AG09319 (cell line): ENCODE measurements at regions not wholly inside any gene's neighbourhood (a gene's known extent, or its start where the extent isn't known, plus 50 kb on each side); places are given as distances from the start of the nearest gene placed in this dataset.
"Not testable (repeated sequence)": the region's sequence is repeated elsewhere in the genome, so short reads cannot be mapped to it uniquely, and the experiment has no call there.

Source experiments
- DNase-seq: peaks from one replicate; pipeline ENCODE4 v3.0.0-alpha.2; 2010; ENCODE audit warnings: low read depth; ENCODE audit errors: extremely low read depth
- CTCF ChIP-seq: IDR thresholded peaks from 2 replicates; pipeline ENCODE4 v1.5.1; 2011; ENCODE audit warnings: low read depth, mild to moderate bottlenecking, inconsistent platforms, low read length, moderate library complexity

GRCh38 chrX:45806410-45807121 lies 605.9 kb upstream of the DIPK2B start:
- DNase-seq = peak; percentile 75
- TF ChIP-seq CTCF = no peak

GRCh38 chrX:45804276-45804675 lies 603.6 kb upstream of the DIPK2B start:
- no peak for DNase-seq
- no peak for TF ChIP-seq CTCF

GRCh38 chrX:45803383-45803921 lies 602.8 kb upstream of the DIPK2B start:
- DNase-seq = peak; percentile 58
- TF ChIP-seq CTCF = no peak

- DNase-seq = no peak
- TF ChIP-seq CTCF = peak; percentile 36
These were observed 600.9 kb upstream of the DIPK2B start for GRCh38 chrX:45801554-45801953.

DNA sequence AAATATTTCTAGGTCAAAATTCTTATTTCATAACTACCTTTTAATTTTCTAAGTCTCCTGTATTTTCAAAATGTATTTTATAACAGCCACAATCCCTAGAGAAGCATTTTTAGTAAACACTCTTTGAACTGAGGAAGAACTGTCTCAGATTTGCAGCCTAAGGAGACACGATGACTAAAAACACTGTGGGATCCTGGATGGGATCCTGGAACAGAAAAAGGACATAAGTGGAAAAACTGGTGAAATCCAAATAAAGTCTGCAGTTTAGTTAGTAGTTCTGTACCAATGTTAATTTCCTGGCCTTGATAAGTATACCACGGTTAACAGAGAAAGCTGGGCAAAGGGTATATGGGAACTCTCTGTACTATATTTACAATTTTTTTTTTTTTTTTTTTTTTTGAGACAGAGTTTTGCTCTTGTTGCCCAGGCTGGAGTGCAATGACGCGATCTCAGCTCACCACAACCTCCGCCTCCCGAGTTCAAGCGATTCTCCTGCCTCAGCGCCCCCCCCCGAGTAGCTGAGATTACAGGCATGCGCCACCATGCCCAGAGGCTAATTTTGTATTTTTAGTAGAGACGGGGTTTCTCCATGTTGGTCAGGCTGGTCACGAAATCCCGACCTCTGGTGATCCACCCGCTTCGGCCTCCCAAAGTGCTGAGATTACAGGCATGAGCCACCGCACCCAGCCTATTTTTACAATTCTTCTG lies 600.2 kb upstream of the DIPK2B start:
- DNase-seq = not testable (repeated sequence)

- no peak for DNase-seq
- TF ChIP-seq CTCF = no peak
These were observed 598.9 kb upstream of the DIPK2B start for GRCh38 chrX:45799576-45799975.

- DNase-seq = no peak
- no peak for TF ChIP-seq CTCF
These were observed 594.9 kb upstream of the DIPK2B start for GRCh38 chrX:45795546-45795945.
